ENCODE measurements at regions not wholly inside any gene's neighbourhood (a gene's known extent, or its start where the extent isn't known, plus 50 kb on each side); places are given as distances from the start of the nearest gene placed in this dataset.

DNA sequence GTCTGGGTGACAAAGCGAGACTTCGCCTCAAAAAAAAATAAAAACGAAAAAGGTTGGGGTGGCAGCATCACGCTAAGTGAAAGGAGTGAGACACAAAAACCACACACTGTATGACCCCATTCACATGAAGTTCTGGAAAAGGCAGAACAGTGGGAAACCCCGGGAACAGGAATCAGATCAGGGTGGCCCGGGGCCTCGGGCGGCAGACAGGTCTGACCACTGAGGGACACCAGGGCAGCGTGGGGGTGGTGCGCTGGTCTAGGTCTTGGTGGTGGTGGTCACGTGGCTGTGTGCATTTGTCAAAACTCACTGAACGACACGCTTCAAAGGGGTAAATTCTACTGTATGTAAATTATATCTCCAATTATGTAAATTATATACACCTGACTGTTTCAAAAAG lies 79.7 kb upstream of the PRR20G start:
- no peak for DNase-seq
- H3K9me3 ChIP-seq: no peaks in the 10 kb centered on the region
- H3K27ac ChIP-seq: no peak overlapping the region
- 85 to 92% (median 87%) methylated on average over 13 of the region's 13 CpGs for WGBS, 3 donors
- no peaks in the 10 kb centered on the region for H3K27me3 ChIP-seq
- no peaks in the 10 kb centered on the region for H3K4me1 ChIP-seq (ENCODE audit: insufficient read depth)
- intact Hi-C loops (cut with DNase I): no loop called here
- H3K36me3 ChIP-seq: no peaks in the 10 kb centered on the region
- TF ChIP-seq, protein P1, sequence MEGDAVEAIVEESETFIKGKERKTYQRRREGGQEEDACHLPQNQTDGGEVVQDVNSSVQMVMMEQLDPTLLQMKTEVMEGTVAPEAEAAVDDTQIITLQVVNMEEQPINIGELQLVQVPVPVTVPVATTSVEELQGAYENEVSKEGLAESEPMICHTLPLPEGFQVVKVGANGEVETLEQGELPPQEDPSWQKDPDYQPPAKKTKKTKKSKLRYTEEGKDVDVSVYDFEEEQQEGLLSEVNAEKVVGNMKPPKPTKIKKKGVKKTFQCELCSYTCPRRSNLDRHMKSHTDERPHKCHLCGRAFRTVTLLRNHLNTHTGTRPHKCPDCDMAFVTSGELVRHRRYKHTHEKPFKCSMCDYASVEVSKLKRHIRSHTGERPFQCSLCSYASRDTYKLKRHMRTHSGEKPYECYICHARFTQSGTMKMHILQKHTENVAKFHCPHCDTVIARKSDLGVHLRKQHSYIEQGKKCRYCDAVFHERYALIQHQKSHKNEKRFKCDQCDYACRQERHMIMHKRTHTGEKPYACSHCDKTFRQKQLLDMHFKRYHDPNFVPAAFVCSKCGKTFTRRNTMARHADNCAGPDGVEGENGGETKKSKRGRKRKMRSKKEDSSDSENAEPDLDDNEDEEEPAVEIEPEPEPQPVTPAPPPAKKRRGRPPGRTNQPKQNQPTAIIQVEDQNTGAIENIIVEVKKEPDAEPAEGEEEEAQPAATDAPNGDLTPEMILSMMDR (IDR thresholded peaks at IDR 0.05): no peak
- TF ChIP-seq POLR2A (IDR thresholded peaks at IDR 0.05) (no peak), EP300 (IDR thresholded peaks at IDR 0.05) (no peak)
- no peak overlapping the region for H3K4me3 ChIP-seq

- no peaks in the 10 kb centered on the region for H3K36me3 ChIP-seq
- TF ChIP-seq, protein P1 (IDR thresholded peaks at IDR 0.05): no peak
- no peak for TF ChIP-seq EP300 (IDR thresholded peaks at IDR 0.05)
- TF ChIP-seq POLR2A (IDR thresholded peaks at IDR 0.05): no peak
- no peak for DNase-seq
- 21 to 32% (median 29%) methylated on average over 6 of the region's 6 CpGs for whole genome bisulfite sequencing, 3 donors
- no peak overlapping the region for H3K4me3 ChIP-seq
- no peaks in the 10 kb centered on the region for H3K27me3 ChIP-seq
- H3K9me3 ChIP-seq: no peaks in the 10 kb centered on the region
- intact Hi-C loops (cut with DNase I): no loop called here
- H3K27ac ChIP-seq: no peak overlapping the region
- H3K4me1 ChIP-seq (ENCODE audit: insufficient read depth): no peaks in the 10 kb centered on the region
These were observed 78.5 kb upstream of the PRR20G start for GRCh38 chr3:127366383-127366782.

GRCh38 chr3:127365163-127365798 lies 77.4 kb upstream of the PRR20G start:
- intact Hi-C loops (cut with DNase I): no loop called here
- no peak for DNase-seq
- 73 to 79% (median 78%) methylated on average over 7 of the region's 7 CpGs for WGBS, 3 donors
- no peaks in the 10 kb centered on the region for H3K36me3 ChIP-seq
- no peaks in the 10 kb centered on the region for H3K4me1 ChIP-seq (ENCODE audit: insufficient read depth)
- H3K4me3 ChIP-seq: no peak overlapping the region
- no peak for TF ChIP-seq EP300 (IDR thresholded peaks at IDR 0.05)
- TF ChIP-seq, protein P1 (IDR thresholded peaks at IDR 0.05): no peak
- no peak for TF ChIP-seq POLR2A (IDR thresholded peaks at IDR 0.05)
- H3K9me3 ChIP-seq: no peaks in the 10 kb centered on the region
- no peaks in the 10 kb centered on the region for H3K27me3 ChIP-seq
- H3K27ac ChIP-seq: no peak overlapping the region

GRCh38 chr3:127363891-127364290 lies 76.0 kb upstream of the PRR20G start:
- intact Hi-C loops (cut with DNase I): no loop called here
- Histone ChIP-seq H3K27ac (no peak overlapping the region), H3K4me1 (ENCODE audit: insufficient read depth) (no peaks in the 10 kb centered on the region), H3K4me3 (no peak overlapping the region), H3K36me3 (no peaks in the 10 kb centered on the region), H3K9me3 (no peaks in the 10 kb centered on the region), H3K27me3 (no peaks in the 10 kb centered on the region)
- TF ChIP-seq EP300 (IDR thresholded peaks at IDR 0.05) (no peak), POLR2A (IDR thresholded peaks at IDR 0.05) (no peak)
- TF ChIP-seq, protein P1 (IDR thresholded peaks at IDR 0.05): no peak
- no peak for DNase-seq
- WGBS, 3 donors: 77 to 84% (median 81%) methylated on average over 3 of the region's 3 CpGs

Measured in ovary (tissue), 7 donors.